MM.1S (cell line): ENCODE measurements at regions not wholly inside any gene's neighbourhood (a gene's known extent, or its start where the extent isn't known, plus 50 kb on each side); places are given as distances from the start of the nearest gene placed in this dataset.

Experiments used
- CTCF ChIP-seq: fragments of 300-600 bp; sonication (generic); IDR thresholded peaks from 2 replicates; pipeline ENCODE4 v1.5.1; 2016; ENCODE audit warnings: antibody characterized with exemption, low read length, mixed read lengths
- EZH2phosphoT487 ChIP-seq: fragments of 300-600 bp; sonication (generic); IDR thresholded peaks from 2 replicates; pipeline ENCODE4 v1.6.1; 2018; ENCODE audit warnings: antibody characterized with exemption, low read length

- TF ChIP-seq CTCF (no peak), EZH2phosphoT487 (no peak)
Measured at GRCh38 chr10:45238896-45239295, 76.5 kb downstream of the OR13A1 start.
